ENCODE measurements at regions not wholly inside any gene's neighbourhood (a gene's known extent, or its start where the extent isn't known, plus 50 kb on each side); places are given as distances from the start of the nearest gene placed in this dataset.

GRCh38 chr6:81553216-81553615 is 199.3 kb downstream of the TENT5A start:
- Histone ChIP-seq H3K4me1 (ENCODE audit: insufficient read depth) (no peaks in the 10 kb centered on the region), H3K4me3 (no peak overlapping the region), H3K4me2 (peak overlapping the region; percentile 9), H3K36me3 (replicated peaks; ENCODE audit: insufficient read depth, low read depth) (no peaks in the 10 kb centered on the region), H3K9me2 (replicated peaks; ENCODE audit: insufficient read depth) (no peaks in the 10 kb centered on the region), H3K9me3 (ENCODE audit: low read depth) (no peaks in the 10 kb centered on the region), H3K79me2 (no peaks in the 10 kb centered on the region), H2AFZ (no peak overlapping the region), H3K27ac (no peak overlapping the region), H3K27me3 (no peaks in the 10 kb centered on the region), H4K20me1 (ENCODE audit: insufficient read depth, poor library complexity, severe bottlenecking) (no peaks in the 10 kb centered on the region)
- DNase-seq (ENCODE audit: low spot score), result no peak
- 74% methylated on average over 2 of the region's 2 CpGs for WGBS (ENCODE audit: low lambda C conversion rate, missing lambda C conversion rate)
- TF ChIP-seq EZH2phosphoT487 (IDR thresholded peaks at IDR 0.05; ENCODE audit: low read depth, severe bottlenecking, unreplicated experiment), result no peak
- TF ChIP-seq, protein P1, sequence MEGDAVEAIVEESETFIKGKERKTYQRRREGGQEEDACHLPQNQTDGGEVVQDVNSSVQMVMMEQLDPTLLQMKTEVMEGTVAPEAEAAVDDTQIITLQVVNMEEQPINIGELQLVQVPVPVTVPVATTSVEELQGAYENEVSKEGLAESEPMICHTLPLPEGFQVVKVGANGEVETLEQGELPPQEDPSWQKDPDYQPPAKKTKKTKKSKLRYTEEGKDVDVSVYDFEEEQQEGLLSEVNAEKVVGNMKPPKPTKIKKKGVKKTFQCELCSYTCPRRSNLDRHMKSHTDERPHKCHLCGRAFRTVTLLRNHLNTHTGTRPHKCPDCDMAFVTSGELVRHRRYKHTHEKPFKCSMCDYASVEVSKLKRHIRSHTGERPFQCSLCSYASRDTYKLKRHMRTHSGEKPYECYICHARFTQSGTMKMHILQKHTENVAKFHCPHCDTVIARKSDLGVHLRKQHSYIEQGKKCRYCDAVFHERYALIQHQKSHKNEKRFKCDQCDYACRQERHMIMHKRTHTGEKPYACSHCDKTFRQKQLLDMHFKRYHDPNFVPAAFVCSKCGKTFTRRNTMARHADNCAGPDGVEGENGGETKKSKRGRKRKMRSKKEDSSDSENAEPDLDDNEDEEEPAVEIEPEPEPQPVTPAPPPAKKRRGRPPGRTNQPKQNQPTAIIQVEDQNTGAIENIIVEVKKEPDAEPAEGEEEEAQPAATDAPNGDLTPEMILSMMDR (IDR thresholded peaks at IDR 0.05; ENCODE audit: poor library complexity), result no peak
- no peak for TF ChIP-seq EZH2 (IDR thresholded peaks at IDR 0.05; ENCODE audit: borderline replicate concordance)

DNA sequence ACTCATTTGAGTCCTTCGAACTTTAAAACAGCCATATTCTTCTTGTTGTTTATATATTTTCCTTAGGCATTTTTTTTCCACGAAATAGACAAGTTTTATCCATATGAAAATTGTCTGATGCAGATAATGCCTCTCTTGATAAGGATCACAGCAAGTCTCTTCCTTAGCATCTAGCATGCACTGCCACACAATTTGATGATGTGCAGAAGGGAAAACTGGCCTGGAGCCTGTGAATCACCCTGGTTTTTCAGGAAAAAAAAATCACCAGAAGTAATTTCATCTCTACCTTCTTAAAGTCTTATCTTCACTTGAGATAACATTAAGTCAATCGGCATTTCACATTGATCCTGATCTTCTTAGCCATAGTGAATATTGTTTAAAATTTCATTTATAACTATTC is 199.8 kb downstream of the TENT5A start:
- Histone ChIP-seq H3K4me3 (no peak overlapping the region), H4K20me1 (ENCODE audit: insufficient read depth, poor library complexity, severe bottlenecking) (no peaks in the 10 kb centered on the region), H3K4me2 (peak overlapping the region; percentile 9), H3K4me1 (ENCODE audit: insufficient read depth) (no peaks in the 10 kb centered on the region), H3K79me2 (no peaks in the 10 kb centered on the region), H3K36me3 (replicated peaks; ENCODE audit: insufficient read depth, low read depth) (no peaks in the 10 kb centered on the region), H3K9me2 (replicated peaks; ENCODE audit: insufficient read depth) (no peaks in the 10 kb centered on the region), H3K9me3 (ENCODE audit: low read depth) (no peaks in the 10 kb centered on the region), H2AFZ (no peak overlapping the region), H3K27ac (no peak overlapping the region), H3K27me3 (no peaks in the 10 kb centered on the region)
- DNase-seq (ENCODE audit: low spot score), result no peak
- 57% methylated on average over 3 of the region's 3 CpGs for WGBS (ENCODE audit: low lambda C conversion rate, missing lambda C conversion rate)
- TF ChIP-seq, protein P1 (IDR thresholded peaks at IDR 0.05; ENCODE audit: poor library complexity), result no peak
- TF ChIP-seq EZH2 (IDR thresholded peaks at IDR 0.05; ENCODE audit: borderline replicate concordance), result no peak
- no peak for TF ChIP-seq EZH2phosphoT487 (IDR thresholded peaks at IDR 0.05; ENCODE audit: low read depth, severe bottlenecking, unreplicated experiment)

DNA sequence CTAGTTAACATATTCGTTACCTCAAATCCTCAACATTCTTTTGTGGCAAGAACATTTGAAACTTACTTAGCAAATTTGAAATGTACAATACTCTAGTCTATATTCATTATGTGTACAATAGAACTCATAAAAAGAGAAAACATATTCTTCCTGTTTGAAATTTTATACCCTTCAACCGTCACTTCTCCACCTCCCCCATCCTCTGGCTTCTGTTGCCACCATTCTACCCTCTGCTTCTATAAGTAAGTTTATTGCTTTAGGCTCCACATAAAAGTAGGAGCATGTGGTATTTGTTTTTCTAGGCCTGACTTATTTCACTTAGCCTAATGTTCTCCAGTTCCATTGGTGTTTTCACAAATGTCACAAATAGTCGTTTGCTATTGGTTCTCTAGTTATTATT is 205.3 kb downstream of the TENT5A start:
- no peaks in the 10 kb centered on the region for H3K4me1 ChIP-seq (ENCODE audit: insufficient read depth)
- no peak overlapping the region for H2AFZ ChIP-seq
- DNase-seq (ENCODE audit: low spot score), result no peak
- H4K20me1 ChIP-seq (ENCODE audit: insufficient read depth, poor library complexity, severe bottlenecking), result no peaks in the 10 kb centered on the region
- TF ChIP-seq, protein P1 (IDR thresholded peaks at IDR 0.05; ENCODE audit: poor library complexity), result no peak
- TF ChIP-seq EZH2phosphoT487 (IDR thresholded peaks at IDR 0.05; ENCODE audit: low read depth, severe bottlenecking, unreplicated experiment) (no peak), EZH2 (IDR thresholded peaks at IDR 0.05; ENCODE audit: borderline replicate concordance) (no peak)
- H3K27ac ChIP-seq, result no peak overlapping the region
- no peaks in the 10 kb centered on the region for H3K9me3 ChIP-seq (ENCODE audit: low read depth)
- H3K79me2 ChIP-seq, result no peaks in the 10 kb centered on the region
- H3K36me3 ChIP-seq (replicated peaks; ENCODE audit: insufficient read depth, low read depth), result no peaks in the 10 kb centered on the region
- H3K27me3 ChIP-seq, result no peaks in the 10 kb centered on the region
- no peak overlapping the region for H3K4me3 ChIP-seq
- 71% methylated on average over 3 of the region's 3 CpGs for WGBS (ENCODE audit: low lambda C conversion rate, missing lambda C conversion rate)
- no peaks in the 10 kb centered on the region for H3K9me2 ChIP-seq (replicated peaks; ENCODE audit: insufficient read depth)
- no peak overlapping the region for H3K4me2 ChIP-seq

- H3K9me3 ChIP-seq (ENCODE audit: low read depth), result no peaks in the 10 kb centered on the region
- WGBS (ENCODE audit: low lambda C conversion rate, missing lambda C conversion rate), result 75% methylated on average over 2 of the region's 2 CpGs
- TF ChIP-seq, protein P1 (IDR thresholded peaks at IDR 0.05; ENCODE audit: poor library complexity), result no peak
These were observed 217.5 kb downstream of the TENT5A start for GRCh38 chr6:81534934-81535465.

More at GRCh38 chr6:81534934-81535465, 217.5 kb downstream of the TENT5A start:
- no peak overlapping the region for H3K4me3 ChIP-seq
- H3K27me3 ChIP-seq, result no peaks in the 10 kb centered on the region
- H3K9me2 ChIP-seq (replicated peaks; ENCODE audit: insufficient read depth), result no peaks in the 10 kb centered on the region
- no peaks in the 10 kb centered on the region for H3K4me1 ChIP-seq (ENCODE audit: insufficient read depth)
- no peak overlapping the region for H2AFZ ChIP-seq
- H3K4me2 ChIP-seq, result no peak overlapping the region
- no peaks in the 10 kb centered on the region for H3K79me2 ChIP-seq
- H3K27ac ChIP-seq, result peak overlapping the region; percentile 34
- DNase-seq (ENCODE audit: low spot score), result no peak
- H3K36me3 ChIP-seq (replicated peaks; ENCODE audit: insufficient read depth, low read depth), result no peaks in the 10 kb centered on the region
- H4K20me1 ChIP-seq (ENCODE audit: insufficient read depth, poor library complexity, severe bottlenecking), result no peaks in the 10 kb centered on the region

Measured in hepatocyte (in vitro differentiated cells).